GM21825 (cell line): ENCODE measurements at regions not wholly inside any gene's neighbourhood (a gene's known extent, or its start where the extent isn't known, plus 50 kb on each side); places are given as distances from the start of the nearest gene placed in this dataset.

Source experiments
- ATAC-seq: cut with Tn5 transposase; IDR thresholded peaks from one replicate; pipeline ENCODE4 v1.9.1; 2021; ENCODE audit warnings: mild to moderate bottlenecking, moderate library complexity; ENCODE audit not compliant: unreplicated experiment

DNA sequence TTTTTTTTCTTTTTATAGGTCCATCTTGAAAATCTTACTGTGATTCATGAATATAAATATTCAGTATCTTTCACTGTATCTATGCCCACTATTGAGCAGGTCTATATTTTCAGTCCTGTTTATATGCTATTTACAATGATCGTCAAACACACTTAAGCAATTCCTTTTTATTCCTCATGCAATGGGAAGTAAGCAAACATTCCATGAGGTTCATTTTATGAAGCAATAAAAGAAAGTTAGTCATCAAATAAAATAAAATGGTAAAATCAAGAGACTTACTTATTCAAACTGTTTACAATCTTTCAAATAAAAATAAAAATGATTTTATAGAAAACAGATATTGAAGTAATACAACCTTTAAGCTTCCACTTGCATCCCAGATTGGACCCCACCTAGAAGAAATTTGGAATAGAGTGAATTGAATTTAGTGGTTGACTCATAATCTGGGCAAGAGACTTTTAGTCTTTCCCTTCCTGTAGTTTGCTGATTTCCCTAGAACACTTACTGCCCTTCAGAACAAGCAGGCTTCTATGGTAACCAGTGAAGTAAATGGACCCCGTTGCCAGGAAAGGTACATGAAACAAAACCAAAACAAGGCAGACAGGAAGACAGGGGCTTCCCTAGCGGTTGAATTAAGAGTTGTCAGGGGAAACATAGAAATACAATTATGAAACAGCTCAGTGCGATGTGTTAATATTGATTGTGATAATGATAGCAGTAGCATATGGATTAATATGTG is 241.0 kb upstream of the ATP2B1 start:
- peak; percentile 93 for ATAC-seq

DNA sequence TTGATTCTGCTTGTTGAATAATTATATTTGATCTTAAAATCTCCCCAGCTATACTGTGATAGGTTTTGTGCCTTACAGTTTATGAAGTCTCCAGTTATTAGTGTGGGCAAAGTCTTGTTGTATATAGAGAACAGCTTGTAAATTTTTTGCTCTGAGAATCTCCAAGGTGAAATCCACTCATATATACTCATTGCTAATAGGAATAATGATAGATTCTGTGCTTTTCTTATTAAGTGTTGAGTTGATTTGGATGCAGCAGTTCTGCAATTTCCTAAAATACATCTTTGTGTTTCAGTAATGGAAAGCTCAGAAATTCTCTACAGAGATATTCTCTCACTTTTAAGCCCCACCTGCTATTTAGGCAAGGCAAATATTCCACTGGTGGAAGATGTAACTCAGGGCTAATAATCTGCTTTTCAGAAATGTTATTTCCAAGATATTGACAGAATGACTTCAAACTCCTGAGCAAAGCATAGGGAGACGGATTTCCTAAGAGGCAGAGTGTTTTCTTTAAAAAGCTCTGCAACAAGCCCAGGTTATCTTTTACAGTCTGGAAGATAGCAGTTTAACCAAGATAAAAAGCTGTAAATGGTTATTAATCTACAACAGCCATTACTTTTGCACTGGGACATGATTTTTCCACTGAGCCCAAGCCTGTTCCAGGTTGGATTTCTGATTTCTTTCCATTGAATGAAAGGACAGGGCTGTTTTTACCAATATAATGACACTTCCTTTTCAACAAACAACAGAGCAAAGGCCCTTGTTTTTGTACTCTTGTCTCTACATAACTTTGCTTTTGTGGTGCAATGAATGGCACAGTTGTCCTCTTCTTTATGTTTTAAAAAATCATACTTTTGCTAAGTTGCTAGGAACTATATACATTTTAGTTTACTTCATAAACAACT is 239.9 kb upstream of the ATP2B1 start:
- ATAC-seq, result no peak

DNA sequence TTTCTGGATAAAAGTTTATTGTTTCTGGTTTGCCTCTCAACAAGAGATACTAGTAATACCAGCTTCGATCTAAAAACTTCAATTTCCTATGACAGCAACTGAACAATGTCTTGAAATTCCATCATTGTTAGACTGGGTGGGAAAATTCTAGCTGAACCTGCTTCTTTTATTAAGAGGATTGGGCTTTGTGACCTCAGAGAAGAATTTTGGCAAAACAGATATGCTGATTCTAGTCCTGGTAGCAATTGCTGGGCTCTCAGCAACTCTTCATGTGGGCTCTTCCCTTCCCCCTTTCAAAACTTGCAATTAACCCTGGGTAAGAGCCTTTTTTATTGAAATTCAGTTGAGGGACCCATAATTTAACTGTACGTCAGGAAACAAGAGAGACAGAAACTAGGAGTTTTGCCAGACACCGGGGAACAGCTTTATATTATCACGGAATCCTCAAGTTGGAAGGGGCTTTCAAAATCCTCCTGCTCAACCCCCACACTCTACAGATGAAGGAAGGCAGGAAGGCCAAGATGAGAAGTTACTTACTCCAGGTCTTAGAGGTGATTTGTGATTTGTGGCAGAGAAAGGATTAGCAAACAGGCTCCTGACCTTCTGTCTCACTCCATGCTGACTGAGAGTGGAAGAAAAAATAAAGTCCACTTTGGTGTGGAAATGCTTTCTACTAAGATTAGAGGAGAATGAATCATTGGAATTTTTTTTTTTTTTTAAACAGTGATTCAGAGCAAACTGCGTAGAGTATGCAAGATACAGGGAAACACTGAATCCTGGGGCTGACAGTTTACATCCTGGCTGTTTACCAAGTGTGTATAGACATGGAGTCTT is 239.0 kb upstream of the ATP2B1 start:
- no peak for ATAC-seq

DNA sequence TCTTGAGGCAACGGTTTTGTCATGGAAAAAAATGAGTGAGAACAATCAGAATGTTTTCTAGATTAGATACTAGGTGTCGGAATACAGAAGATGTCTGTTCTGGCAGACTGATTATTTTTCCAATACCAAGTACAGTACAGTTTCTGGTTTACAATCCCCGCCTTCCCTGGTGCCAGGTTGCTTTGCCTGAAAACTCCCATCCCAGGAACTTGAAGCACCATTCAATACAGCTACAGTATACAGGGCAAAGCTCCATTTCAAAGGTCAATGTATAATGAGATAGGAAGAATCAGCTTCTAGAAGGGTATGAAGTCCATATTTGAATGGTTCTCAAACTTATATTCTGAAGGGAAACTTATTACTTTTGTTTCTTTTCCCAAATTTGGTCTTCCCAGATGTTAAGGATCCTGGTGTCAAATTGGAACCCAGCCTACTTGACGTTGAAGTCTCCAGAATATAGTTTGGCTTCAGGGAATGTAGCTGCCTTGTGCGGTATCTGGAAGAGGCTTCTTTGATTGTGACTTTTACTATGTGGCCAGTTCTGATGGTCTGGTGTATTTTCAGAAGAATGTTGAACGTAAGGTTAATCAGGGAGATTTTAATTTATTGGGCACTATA is 238.0 kb upstream of the ATP2B1 start:
- no peak for ATAC-seq

DNA sequence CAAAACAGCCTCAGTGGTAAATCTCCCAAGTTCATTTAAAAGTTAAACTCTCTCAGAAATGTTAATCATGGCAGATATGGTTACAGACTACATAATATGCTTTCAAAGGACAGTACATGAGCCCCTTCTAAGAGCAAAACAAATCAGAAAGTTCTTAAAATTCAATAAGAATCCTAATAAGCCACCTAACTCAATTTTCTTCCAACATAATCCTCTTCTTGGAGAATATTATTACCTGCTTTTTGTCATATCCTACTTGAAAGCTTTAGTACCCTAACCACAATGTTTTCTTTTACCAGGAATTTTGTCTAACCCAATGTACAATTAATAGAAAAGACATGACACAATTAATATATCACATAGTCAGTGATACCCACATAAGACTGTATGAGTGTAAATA is 236.5 kb upstream of the ATP2B1 start:
- no peak for ATAC-seq

DNA sequence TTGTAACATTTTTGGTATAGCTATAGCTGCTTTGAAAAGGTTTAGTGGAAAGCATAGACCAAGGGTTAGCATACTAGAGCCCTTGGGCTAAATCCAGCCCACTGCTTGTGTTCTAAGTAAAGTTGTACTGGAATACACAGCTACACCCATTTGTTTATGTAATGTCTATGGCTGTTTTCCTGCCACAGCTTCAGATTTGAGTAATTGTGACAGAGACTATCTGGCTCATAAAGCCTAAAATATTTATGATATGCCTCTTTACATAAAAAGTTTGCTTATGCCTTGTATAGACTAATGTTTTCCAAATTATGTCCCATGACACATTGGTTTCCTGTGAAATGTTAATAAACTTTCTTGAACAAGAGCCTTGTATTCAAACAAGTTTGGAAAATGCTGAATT is 234.8 kb upstream of the ATP2B1 start:
- ATAC-seq, result no peak

DNA sequence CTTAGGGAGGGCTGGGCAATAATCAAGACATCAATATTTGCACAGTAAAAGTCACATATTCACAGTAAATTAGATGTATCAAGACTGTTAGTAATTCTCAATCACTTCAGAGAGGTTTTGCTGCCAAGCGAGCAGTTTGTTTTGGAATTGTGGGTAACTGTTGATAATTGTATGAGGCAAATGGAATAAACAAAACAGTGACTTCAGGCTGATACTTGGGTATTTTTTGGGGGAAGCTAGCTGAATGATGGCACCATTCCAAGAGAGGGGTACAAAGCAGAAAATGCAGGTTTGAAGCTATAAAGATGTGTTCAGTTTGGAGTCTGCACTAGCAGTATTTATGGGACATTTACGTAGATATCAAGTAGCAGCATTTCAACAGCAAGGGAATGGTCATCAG is 232.8 kb upstream of the ATP2B1 start:
- no peak for ATAC-seq

DNA sequence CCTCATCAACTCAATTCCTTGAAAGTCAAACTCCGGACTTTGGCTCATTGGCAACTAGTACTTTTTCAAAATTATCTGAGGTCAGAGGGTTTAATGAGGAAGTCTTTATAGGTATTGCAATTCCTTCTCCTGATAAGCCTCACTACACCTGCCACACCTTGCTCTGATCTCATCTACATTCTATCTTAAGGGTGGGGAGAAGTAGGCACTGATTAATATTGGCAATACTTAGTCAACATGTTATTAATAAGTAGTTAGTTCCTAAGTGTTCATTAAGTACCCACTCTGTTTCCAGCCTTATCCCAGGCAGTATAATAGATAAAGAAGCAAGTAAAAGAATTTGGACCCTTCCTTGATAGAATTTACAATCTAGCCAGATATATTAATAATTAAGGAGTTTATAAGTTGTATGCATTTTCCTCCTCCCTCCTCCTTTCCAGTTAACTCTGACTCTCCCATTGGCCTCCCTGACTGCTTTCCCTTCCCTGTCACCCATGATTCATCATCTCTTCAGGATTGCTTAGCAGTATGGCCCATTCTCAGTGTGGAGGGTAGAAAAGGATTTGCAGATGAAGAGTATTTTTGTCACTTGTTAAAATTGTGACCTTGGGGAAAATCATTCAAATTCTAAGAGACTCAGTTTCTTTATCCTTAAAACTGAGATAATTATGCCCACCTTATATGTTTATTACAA is 231.0 kb upstream of the ATP2B1 start:
- no peak for ATAC-seq

DNA sequence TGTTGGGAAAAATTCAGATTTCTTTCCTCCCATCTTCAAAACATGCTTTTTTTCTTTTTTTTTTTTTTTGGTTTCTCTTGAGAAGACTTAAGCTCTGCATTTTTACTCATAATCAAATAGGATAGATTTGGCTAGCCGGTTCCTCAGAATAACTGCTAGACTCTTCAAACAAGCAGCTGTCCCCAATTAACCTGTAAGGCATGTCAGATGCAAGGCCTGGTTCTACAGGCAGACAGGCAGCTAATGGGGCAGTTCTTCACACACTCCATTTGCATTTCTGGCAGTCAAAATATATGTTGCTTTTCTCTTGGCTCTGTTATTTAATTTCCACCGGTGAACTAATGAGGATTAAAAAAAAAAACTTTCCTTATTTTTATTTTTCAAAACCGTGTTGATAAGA is 228.0 kb upstream of the ATP2B1 start:
- ATAC-seq, result no peak

DNA sequence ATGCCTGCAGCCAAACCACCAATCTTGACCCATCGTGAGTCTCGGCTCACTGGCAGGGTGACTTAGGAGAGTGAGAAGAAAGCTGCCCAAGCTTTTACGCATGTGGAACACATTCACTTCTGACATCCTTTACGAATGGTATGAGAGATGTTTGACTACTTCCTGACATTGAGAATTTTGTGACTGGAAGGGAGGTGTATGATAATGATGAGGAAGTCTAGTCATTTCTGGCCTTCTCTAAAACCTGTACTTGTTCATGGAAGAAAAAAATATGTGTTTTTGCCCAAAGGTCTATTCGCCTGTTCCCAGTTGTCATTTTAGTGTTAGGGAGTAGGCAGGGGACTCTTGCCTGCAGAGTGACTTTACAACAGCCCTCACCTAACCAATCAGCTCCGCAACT is 227.2 kb upstream of the ATP2B1 start:
- peak; percentile 77 for ATAC-seq

DNA sequence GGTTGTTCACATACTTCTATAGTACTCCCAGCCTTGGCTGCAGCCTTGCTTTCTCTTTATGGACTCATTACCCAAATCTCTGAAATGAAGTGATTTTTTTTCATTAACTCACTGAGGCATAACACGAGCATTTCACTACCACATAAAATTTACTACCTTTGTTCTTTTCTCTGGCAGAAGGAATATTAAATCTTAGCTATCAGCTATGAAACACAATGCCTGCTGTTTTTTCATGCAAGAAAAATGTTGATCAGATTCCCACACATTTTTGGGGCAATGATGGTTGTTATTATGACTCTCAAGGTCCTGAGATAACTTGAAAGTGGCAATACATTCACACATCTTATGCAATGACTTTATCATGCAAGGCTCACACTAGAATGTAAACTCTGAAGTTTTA is 225.3 kb upstream of the ATP2B1 start:
- ATAC-seq, result no peak

DNA sequence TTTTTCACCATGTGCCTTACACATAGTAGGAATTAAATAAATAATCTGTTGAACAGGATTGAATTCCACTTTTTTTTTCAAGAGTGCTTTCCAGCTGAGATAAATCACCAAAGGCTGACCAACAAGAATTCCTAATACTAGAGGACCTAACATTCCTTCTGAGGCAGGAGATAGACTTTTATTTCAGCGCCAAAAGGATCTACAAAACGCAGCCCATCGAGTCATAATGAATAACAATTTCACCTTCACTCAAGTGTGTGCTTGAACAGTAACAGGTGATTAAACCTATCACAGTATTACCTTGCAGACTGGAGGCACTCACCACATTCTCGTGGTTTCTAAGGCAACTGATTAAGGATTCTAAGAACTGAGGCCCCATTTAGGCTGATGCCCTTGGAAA is 224.3 kb upstream of the ATP2B1 start:
- ATAC-seq, result no peak

DNA sequence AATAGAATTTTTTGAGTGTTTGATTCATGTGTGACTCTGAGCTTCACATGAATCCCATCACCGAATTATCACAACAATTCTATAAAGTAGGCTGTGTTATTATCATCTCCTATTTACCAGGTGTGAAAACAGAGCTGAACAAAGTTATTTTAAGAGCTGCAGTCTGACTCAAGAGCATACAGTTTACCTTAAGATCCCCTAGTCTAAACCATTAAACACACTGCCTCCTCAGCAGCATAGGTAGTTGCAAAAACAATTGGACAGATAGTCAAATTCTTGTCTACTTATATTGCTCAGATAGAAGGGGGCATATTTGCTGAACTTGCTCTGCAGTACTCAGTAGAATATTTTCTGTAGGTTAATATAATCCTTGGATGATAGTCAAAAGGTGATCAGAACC is 219.8 kb upstream of the ATP2B1 start:
- no peak for ATAC-seq

DNA sequence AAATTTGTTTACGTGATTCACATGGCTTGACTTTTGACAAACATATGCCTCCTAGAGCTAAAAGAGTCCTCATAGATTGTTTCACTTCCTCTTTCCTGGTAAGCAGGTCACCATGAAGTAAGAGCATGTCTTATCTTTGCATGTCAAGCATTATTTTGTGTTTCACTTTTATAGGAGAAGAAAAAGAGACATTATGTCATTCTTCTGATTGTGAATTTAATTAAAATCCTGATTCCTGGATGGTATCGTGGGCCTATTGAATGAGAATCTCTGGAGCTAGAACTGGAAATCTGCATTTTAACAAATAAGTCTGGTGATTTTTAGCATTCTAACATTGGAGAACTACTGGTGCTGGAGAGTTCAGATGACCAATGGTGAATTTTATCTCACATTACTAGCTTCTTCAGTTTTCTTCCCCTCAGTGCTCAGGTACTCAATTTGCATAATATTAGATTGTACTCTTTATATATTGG is 218.6 kb upstream of the ATP2B1 start:
- peak; percentile 98 for ATAC-seq

DNA sequence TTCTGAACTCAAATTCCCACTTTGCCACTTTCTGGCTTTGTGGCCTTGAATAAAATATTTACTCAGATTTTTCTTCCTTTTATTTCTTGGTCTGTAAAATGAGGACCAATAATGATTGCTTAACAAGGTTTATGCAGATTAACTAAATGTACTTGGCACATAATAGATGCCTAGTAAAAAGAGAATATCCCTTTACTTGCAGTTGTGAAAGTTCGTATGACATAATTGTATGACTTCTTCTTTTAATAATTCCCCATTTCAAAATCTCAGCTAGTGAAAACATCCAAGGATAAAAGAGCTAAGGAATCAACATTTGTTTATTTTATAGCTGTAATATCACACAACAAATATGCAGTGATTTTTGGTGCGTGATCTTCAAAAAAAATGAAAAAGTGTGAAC is 215.6 kb upstream of the ATP2B1 start:
- ATAC-seq, result no peak

DNA sequence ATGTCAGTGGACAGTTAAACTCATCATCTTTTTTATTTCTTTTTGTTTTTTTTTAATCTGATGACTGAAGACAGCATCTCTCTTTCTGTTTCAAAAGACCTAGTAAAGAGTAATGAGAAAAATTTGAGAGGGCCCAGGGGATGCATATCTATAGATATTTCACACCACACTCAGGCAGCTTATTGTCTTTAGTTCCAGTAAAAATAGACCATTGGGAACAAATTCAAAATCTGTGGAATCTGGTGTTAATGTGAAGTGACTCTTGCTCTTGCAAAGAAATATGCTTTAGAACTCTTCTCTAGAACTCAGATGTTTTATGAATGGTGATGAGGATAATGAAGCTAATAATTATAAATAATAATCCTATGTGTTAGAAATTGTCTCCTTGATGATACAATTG is 214.5 kb upstream of the ATP2B1 start:
- ATAC-seq, result no peak

DNA sequence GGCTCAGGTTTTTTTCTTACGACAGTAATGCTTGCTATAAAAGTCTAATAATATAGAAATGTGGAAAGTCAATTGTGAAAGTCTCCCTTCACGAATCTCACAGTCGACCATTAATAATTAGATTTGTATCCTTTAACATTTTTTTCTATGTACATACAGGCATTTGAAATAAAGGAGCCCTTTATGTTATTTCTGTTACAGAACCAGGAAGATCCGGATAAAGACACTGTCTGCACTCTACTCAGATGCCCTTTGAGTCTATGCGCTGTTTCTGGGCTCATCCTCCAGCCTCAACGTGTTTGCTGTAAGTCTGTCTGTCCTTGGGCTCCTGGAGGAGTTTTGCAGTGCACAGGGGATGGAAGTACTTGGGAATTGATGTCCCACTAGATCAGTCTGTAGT is 212.2 kb upstream of the ATP2B1 start:
- ATAC-seq, result no peak

DNA sequence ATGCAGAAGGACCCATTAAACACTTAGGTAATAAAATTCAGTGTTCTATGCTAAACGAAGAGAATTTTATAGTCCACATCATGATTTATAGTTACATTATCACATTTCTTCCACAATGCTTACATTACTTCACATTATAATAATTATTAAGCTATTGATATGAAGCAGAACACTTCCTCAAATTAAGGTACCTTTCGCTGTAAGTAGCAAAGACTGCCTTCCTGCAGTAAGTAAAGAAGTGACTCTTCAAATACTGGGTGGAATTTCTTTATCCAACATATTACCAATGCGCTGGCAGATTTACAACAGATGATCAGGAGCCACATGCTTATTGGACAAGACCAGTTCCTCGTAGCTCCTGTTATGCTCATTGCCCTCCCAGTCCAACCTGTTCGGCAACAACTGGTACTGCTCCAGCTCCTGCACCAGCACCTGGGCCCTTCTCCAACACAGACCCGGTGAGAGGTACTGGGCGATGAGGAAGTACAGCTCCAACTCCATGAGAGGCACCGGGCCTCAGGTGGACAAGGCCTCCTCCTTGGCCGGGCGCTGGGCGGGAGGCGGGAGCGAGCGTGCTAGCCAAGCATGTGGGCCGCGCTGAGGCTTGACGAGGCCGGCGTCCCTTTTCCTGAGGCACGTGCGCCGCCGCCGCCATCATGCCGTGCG is 210.7 kb upstream of the ATP2B1 start:
- ATAC-seq, result no peak

DNA sequence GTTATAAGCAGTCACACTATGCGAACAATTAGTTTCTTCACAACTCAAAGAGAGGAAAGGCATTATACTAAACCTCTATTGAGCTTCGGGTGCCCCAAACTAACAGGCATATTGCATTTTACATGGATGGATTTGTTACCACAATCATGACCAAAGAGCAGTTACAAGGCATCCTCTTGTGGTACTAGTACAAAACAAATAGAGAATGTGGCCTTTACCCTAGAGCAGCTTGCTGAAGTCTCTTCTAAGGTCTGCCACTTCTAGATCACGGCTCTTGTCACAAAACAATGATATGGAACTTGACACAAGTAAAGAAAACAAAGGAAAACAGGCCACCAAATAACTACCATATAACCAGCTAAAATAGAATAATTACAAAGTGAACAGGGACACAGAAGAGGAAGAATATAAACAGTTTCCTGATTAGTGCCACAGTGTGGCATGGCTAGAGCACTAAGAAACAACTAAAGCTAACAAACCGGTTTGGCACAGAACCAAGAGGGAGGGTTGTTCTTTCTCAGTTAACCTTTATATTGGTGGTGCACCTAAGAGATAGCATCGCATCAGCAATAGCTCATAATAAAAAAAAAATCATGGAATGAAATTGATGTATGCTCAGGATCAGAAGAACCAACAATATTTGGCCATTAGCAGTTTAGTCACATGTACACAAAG is 209.7 kb upstream of the ATP2B1 start:
- no peak for ATAC-seq
